CD4-positive, alpha-beta T cell treated with Interleukin-12 subunit alpha and Interleukin-12 subunit beta, for 1 hour (primary cell): ENCODE measurements at regions not wholly inside any gene's neighbourhood (a gene's known extent, or its start where the extent isn't known, plus 50 kb on each side); places are given as distances from the start of the nearest gene placed in this dataset.

Experiments used
- DNase-seq: peaks from one replicate; pipeline ENCODE4 v3.0.0-alpha.2; 2020

GRCh38 chr19:46911456-46911855, 50.7 kb downstream of the ARHGAP35 start:
- DNase-seq, result no peak

- no peak for DNase-seq
Measured at GRCh38 chr19:46913198-46913851, 52.5 kb downstream of the ARHGAP35 start.

- no peak for DNase-seq
Measured at GRCh38 chr19:46913852-46914430, 53.1 kb downstream of the ARHGAP35 start.

- no peak for DNase-seq
Measured at GRCh38 chr19:46915386-46915785, 54.6 kb downstream of the ARHGAP35 start.

GRCh38 chr19:46917002-46917401, 56.2 kb downstream of the ARHGAP35 start:
- DNase-seq, result no peak

GRCh38 chr19:46919324-46919723, 58.5 kb downstream of the ARHGAP35 start:
- no peak for DNase-seq

- no peak for DNase-seq
Measured at GRCh38 chr19:46920362-46920761, 59.6 kb downstream of the ARHGAP35 start.

- DNase-seq, result no peak
Measured at GRCh38 chr19:46921071-46921470, 60.3 kb downstream of the ARHGAP35 start.

GRCh38 chr19:46922465-46922864, 61.7 kb downstream of the ARHGAP35 start:
- DNase-seq, result no peak

- peak; percentile 30 for DNase-seq
Measured at GRCh38 chr19:46924874-46925547, 64.2 kb downstream of the ARHGAP35 start.

- DNase-seq, result no peak
Measured at GRCh38 chr19:46925548-46925950, 64.8 kb downstream of the ARHGAP35 start.

GRCh38 chr19:46926170-46927071, 65.6 kb downstream of the ARHGAP35 start:
- no peak for DNase-seq

GRCh38 chr19:46927106-46927505, 66.3 kb downstream of the ARHGAP35 start:
- no peak for DNase-seq

- DNase-seq, result no peak
Measured at GRCh38 chr19:46927893-46928292, 67.1 kb downstream of the ARHGAP35 start.

GRCh38 chr19:46928951-46929350, 68.2 kb downstream of the ARHGAP35 start:
- no peak for DNase-seq

- no peak for DNase-seq
Measured at GRCh38 chr19:46931202-46931601, 70.4 kb downstream of the ARHGAP35 start.

- DNase-seq, result no peak
Measured at GRCh38 chr19:46932346-46932745, 71.5 kb downstream of the ARHGAP35 start.

GRCh38 chr19:46935066-46935663, 74.4 kb downstream of the ARHGAP35 start:
- DNase-seq, result peak; percentile 41

- DNase-seq, result no peak
Measured at GRCh38 chr19:46943150-46943946, 76.3 kb upstream of the NPAS1 start.

GRCh38 chr19:46944123-46944748, 75.4 kb upstream of the NPAS1 start:
- no peak for DNase-seq

- DNase-seq, result no peak
Measured at GRCh38 chr19:46944918-46945628, 74.6 kb upstream of the NPAS1 start.
